ENCODE measurements at regions not wholly inside any gene's neighbourhood (a gene's known extent, or its start where the extent isn't known, plus 50 kb on each side); places are given as distances from the start of the nearest gene placed in this dataset.
A peak's percentile ranks its signal among the peaks of the same experiment; 100 is the strongest.
"Not testable (repeated sequence)": the region's sequence is repeated elsewhere in the genome, so short reads cannot be mapped to it uniquely, and the experiment has no call there.

DNA sequence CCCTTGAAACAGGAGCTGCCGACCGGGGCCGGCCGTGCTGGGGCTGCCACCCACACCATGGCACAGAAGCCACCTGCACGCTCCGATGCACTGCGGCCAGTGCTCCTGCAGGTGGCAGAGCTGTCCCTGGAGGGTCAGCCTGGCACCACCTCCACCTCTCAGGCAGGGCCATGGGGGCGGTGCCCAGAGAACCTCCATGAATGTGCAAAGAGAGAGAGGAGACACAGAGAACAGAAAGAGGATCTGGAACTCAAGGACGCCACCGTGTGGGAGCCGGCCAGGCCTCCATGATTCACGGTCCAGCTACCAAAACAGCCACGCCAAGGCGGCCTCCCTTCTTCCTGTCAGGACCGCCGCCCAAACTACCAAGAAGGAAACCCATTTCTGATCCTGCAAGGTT is 5397.7 kb upstream of the TPTE start:
- not testable (repeated sequence) for H3K4me3 ChIP-seq (replicated peaks in 1 of 4; ENCODE audit: control extremely low read depth in 1 of 4, insufficient read depth in 1 of 4, low read depth in 3 of 4, low read length in 4 of 4); H3K4me1 ChIP-seq (ENCODE audit: control insufficient read depth, extremely low read depth, insufficient read depth, low read length); H3K9me3 ChIP-seq (ENCODE audit: control insufficient read depth, insufficient read depth, low read depth, low read length); H3K27me3 ChIP-seq (ENCODE audit: control insufficient read depth, insufficient read depth, low read length); H4K20me1 ChIP-seq (ENCODE audit: control insufficient read depth, extremely low read depth, insufficient read depth, low read length); H3K27ac ChIP-seq (ENCODE audit: insufficient read depth, low read length); H3K9ac ChIP-seq (ENCODE audit: insufficient read depth, low read length); H3K79me2 ChIP-seq (ENCODE audit: control insufficient read depth, insufficient read depth, low read length); H3K4me2 ChIP-seq (ENCODE audit: extremely low read depth, insufficient read depth, low read length); DNase-seq (ENCODE audit: low read depth in 2 of 2); H2AFZ ChIP-seq (ENCODE audit: low read length); H3K36me3 ChIP-seq (ENCODE audit: control insufficient read depth, insufficient read depth, low read length)
- TF ChIP-seq, protein P1, sequence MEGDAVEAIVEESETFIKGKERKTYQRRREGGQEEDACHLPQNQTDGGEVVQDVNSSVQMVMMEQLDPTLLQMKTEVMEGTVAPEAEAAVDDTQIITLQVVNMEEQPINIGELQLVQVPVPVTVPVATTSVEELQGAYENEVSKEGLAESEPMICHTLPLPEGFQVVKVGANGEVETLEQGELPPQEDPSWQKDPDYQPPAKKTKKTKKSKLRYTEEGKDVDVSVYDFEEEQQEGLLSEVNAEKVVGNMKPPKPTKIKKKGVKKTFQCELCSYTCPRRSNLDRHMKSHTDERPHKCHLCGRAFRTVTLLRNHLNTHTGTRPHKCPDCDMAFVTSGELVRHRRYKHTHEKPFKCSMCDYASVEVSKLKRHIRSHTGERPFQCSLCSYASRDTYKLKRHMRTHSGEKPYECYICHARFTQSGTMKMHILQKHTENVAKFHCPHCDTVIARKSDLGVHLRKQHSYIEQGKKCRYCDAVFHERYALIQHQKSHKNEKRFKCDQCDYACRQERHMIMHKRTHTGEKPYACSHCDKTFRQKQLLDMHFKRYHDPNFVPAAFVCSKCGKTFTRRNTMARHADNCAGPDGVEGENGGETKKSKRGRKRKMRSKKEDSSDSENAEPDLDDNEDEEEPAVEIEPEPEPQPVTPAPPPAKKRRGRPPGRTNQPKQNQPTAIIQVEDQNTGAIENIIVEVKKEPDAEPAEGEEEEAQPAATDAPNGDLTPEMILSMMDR (conservative IDR thresholded peaks at IDR 0.05 in 1 of 2, IDR thresholded peaks at IDR 0.05 in 1 of 2; ENCODE audit: low read depth in 1 of 2, low read length in 2 of 2) = peak in 1 of 2 donors; percentile 23

DNA sequence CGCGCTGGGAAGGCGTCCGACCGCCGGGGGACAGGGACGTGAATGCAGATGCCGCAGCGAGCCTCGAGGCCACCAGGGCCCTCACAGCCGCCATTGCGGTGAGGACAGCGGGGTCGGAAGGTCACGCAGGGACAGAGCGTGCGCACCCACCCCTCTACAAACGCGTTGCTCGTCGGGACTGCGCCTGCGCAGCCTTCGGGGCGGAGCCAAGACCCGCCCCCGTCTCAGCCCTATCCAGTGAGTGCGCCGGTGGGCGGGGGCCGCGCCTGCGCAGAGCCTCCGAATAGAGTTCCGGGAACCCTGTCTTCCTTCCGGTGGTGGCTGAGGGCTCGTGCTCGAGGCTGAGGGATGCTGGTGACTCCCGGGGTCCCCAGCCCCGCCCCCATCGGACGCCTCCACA is 5393.1 kb upstream of the TPTE start:
- peak; percentile 43 to 79 for DNase-seq (ENCODE audit: low read depth in 2 of 2)
- not testable (repeated sequence) for H3K4me1 ChIP-seq (ENCODE audit: control insufficient read depth, extremely low read depth, insufficient read depth, low read length); H3K36me3 ChIP-seq (ENCODE audit: control insufficient read depth, insufficient read depth, low read length); H3K9me3 ChIP-seq (ENCODE audit: control insufficient read depth, insufficient read depth, low read depth, low read length); H3K79me2 ChIP-seq (ENCODE audit: control insufficient read depth, insufficient read depth, low read length); H2AFZ ChIP-seq (ENCODE audit: low read length); H4K20me1 ChIP-seq (ENCODE audit: control insufficient read depth, extremely low read depth, insufficient read depth, low read length); H3K27ac ChIP-seq (ENCODE audit: insufficient read depth, low read length); H3K27me3 ChIP-seq (ENCODE audit: control insufficient read depth, insufficient read depth, low read length); H3K4me2 ChIP-seq (ENCODE audit: extremely low read depth, insufficient read depth, low read length); H3K9ac ChIP-seq (ENCODE audit: insufficient read depth, low read length)
- H3K4me3 ChIP-seq (replicated peaks in 1 of 4; ENCODE audit: control extremely low read depth in 1 of 4, insufficient read depth in 1 of 4, low read depth in 3 of 4, low read length in 4 of 4) = peak overlapping the region in 2 of 4 experiments; percentile 20 to 40

DNA sequence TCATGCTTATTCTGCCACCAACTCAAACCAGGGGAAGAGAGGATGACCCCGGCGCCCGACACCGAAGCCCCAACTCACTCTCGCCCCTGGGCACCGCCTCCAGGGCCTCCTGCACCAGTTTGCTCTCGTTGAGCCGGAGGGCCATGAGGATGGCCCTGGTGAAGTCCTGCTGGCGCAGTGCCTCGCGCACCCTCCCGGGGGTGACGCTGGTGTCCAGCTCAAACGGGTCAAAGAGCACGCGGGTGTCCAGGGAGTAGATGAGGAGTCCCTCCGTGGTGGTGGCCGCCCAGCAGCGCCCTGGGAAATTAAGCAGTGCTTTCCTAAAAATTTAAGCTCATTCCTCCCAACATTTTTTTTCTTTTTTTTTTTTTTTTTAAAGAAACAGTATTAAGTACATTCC is 5387.6 kb upstream of the TPTE start:
- H3K9ac ChIP-seq (ENCODE audit: insufficient read depth, low read length); H3K27ac ChIP-seq (ENCODE audit: insufficient read depth, low read length); H3K27me3 ChIP-seq (ENCODE audit: control insufficient read depth, insufficient read depth, low read length); H2AFZ ChIP-seq (ENCODE audit: low read length); H3K79me2 ChIP-seq (ENCODE audit: control insufficient read depth, insufficient read depth, low read length); H3K36me3 ChIP-seq (ENCODE audit: control insufficient read depth, insufficient read depth, low read length); H3K9me3 ChIP-seq (ENCODE audit: control insufficient read depth, insufficient read depth, low read depth, low read length); H3K4me1 ChIP-seq (ENCODE audit: control insufficient read depth, extremely low read depth, insufficient read depth, low read length); H4K20me1 ChIP-seq (ENCODE audit: control insufficient read depth, extremely low read depth, insufficient read depth, low read length); DNase-seq (ENCODE audit: low read depth in 2 of 2); H3K4me3 ChIP-seq (replicated peaks in 1 of 4; ENCODE audit: control extremely low read depth in 1 of 4, insufficient read depth in 1 of 4, low read depth in 3 of 4, low read length in 4 of 4); H3K4me2 ChIP-seq (ENCODE audit: extremely low read depth, insufficient read depth, low read length): not testable (repeated sequence)

DNA sequence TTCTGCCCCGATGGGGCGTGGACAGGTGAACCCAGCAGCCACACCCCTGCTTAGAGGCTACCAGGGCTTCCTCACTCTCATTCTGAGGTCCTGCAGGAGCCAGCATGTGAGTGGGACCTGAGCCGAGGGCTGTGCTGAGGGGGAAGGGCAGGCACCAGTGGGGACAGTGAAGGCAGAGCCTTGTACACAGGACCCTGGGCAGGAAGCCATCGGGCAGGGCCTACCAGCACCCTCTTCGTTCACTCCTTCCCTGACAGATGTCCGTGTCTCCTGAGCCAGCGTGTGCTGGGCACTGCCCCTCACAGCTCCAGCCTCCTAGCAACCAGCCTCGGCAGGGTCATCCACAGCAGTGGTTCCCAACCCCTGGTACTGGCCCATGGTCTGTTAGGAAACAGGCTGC is 5385.0 kb upstream of the TPTE start:
- not testable (repeated sequence) for H3K9ac ChIP-seq (ENCODE audit: insufficient read depth, low read length); DNase-seq (ENCODE audit: low read depth in 2 of 2); H2AFZ ChIP-seq (ENCODE audit: low read length); H3K4me3 ChIP-seq (replicated peaks in 1 of 4; ENCODE audit: control extremely low read depth in 1 of 4, insufficient read depth in 1 of 4, low read depth in 3 of 4, low read length in 4 of 4); H3K36me3 ChIP-seq (ENCODE audit: control insufficient read depth, insufficient read depth, low read length); H3K4me2 ChIP-seq (ENCODE audit: extremely low read depth, insufficient read depth, low read length); H3K27me3 ChIP-seq (ENCODE audit: control insufficient read depth, insufficient read depth, low read length); H3K79me2 ChIP-seq (ENCODE audit: control insufficient read depth, insufficient read depth, low read length); H3K9me3 ChIP-seq (ENCODE audit: control insufficient read depth, insufficient read depth, low read depth, low read length); H3K4me1 ChIP-seq (ENCODE audit: control insufficient read depth, extremely low read depth, insufficient read depth, low read length); H4K20me1 ChIP-seq (ENCODE audit: control insufficient read depth, extremely low read depth, insufficient read depth, low read length); H3K27ac ChIP-seq (ENCODE audit: insufficient read depth, low read length)

DNA sequence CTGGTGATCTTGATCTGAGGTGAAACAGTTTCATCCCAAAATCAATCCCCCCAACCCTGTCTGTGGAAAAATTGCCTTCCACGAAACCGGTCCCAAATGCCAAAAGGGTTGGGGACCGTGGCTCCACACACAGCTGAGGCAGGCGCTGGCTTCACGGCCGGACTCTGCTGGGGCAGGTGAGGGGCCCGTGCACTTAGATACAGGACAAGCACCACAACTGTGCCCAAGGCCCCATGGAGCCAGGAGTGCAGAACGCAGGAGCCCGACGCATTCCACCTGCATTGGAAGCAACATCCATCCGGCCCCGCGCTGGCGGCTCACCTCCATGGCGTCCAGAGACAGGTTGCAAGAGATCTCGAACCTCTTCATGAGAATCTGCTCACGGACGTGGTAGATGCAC is 5384.4 kb upstream of the TPTE start:
- not testable (repeated sequence) for H3K27me3 ChIP-seq (ENCODE audit: control insufficient read depth, insufficient read depth, low read length)

DNA sequence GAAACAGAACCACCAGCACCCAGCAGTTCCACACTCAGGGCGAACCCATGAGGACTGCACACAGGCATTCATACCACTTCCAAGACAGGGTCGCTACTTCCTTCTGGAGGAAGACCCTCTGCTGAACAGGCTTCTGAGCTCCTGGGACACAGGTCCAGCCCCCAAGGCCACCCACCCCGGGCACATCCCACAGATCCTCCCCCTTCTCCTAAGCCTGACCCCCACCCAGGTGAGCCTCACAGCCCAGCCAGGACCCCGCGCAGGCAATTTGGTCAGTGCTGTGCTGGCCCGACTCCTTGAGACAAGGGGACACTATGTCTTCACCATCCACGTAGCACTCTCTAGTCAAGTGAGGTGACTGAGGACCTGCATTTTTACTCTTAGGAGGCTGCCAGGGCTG is 5382.7 kb upstream of the TPTE start:
- H3K27me3 ChIP-seq (ENCODE audit: control insufficient read depth, insufficient read depth, low read length); H3K4me3 ChIP-seq (replicated peaks in 1 of 4; ENCODE audit: control extremely low read depth in 1 of 4, insufficient read depth in 1 of 4, low read depth in 3 of 4, low read length in 4 of 4); H2AFZ ChIP-seq (ENCODE audit: low read length); H3K4me1 ChIP-seq (ENCODE audit: control insufficient read depth, extremely low read depth, insufficient read depth, low read length); H3K9ac ChIP-seq (ENCODE audit: insufficient read depth, low read length); DNase-seq (ENCODE audit: low read depth in 2 of 2); H4K20me1 ChIP-seq (ENCODE audit: control insufficient read depth, extremely low read depth, insufficient read depth, low read length); H3K4me2 ChIP-seq (ENCODE audit: extremely low read depth, insufficient read depth, low read length); H3K9me3 ChIP-seq (ENCODE audit: control insufficient read depth, insufficient read depth, low read depth, low read length); H3K36me3 ChIP-seq (ENCODE audit: control insufficient read depth, insufficient read depth, low read length); H3K27ac ChIP-seq (ENCODE audit: insufficient read depth, low read length); H3K79me2 ChIP-seq (ENCODE audit: control insufficient read depth, insufficient read depth, low read length): not testable (repeated sequence)

More for the DNA sequence above, 5384.4 kb upstream of the TPTE start:
- not testable (repeated sequence) for H3K4me2 ChIP-seq (ENCODE audit: extremely low read depth, insufficient read depth, low read length); H3K4me3 ChIP-seq (replicated peaks in 1 of 4; ENCODE audit: control extremely low read depth in 1 of 4, insufficient read depth in 1 of 4, low read depth in 3 of 4, low read length in 4 of 4); H3K9me3 ChIP-seq (ENCODE audit: control insufficient read depth, insufficient read depth, low read depth, low read length); H4K20me1 ChIP-seq (ENCODE audit: control insufficient read depth, extremely low read depth, insufficient read depth, low read length); H3K36me3 ChIP-seq (ENCODE audit: control insufficient read depth, insufficient read depth, low read length); H3K27ac ChIP-seq (ENCODE audit: insufficient read depth, low read length); H3K79me2 ChIP-seq (ENCODE audit: control insufficient read depth, insufficient read depth, low read length); H2AFZ ChIP-seq (ENCODE audit: low read length); DNase-seq (ENCODE audit: low read depth in 2 of 2); H3K4me1 ChIP-seq (ENCODE audit: control insufficient read depth, extremely low read depth, insufficient read depth, low read length); H3K9ac ChIP-seq (ENCODE audit: insufficient read depth, low read length)
